PC-3 (cell line): ENCODE measurements at regions not wholly inside any gene's neighbourhood (a gene's known extent, or its start where the extent isn't known, plus 50 kb on each side); places are given as distances from the start of the nearest gene placed in this dataset.
"Not testable (repeated sequence)": the region's sequence is repeated elsewhere in the genome, so short reads cannot be mapped to it uniquely, and the experiment has no call there.

Experiments
- ATAC-seq: fragments of 200-7000 bp; cut with Tn5 transposase; 2 replicates; pipeline ENCODE4 v1.9.1; 2020; ENCODE audit warnings: mild to moderate bottlenecking, moderate library complexity
- BruUV-seq: library from RNA; stranded (reverse); fragments of 400-500 nt; replicated peaks from 2 replicates; lab custom pipeline; 2021; lab: Mats Ljungman, UMichigan
- CTCF ChIA-PET: fragments of 300-600 bp; sonication (Branson Sonifier 250); formaldehyde crosslinking; loops from one replicate; lab custom pipeline; 2022; ENCODE audit warnings: antibody characterized with exemption; lab: Charles Lee
- POLR2A ChIA-PET: fragments of 300-600 bp; sonication (Branson Sonifier 250); formaldehyde crosslinking; loops from one replicate; lab custom pipeline; 2022; ENCODE audit warnings: antibody characterized with exemption; ENCODE audit not compliant: unreplicated experiment; lab: Charles Lee
- DNase-seq: peaks from one replicate; pipeline ENCODE4 v3.0.0-alpha.2; 2015
- H2AFZ ChIP-seq: fragments of 300-600 bp; sonication (generic); 2 replicates; pipeline ENCODE4 v1.6.0; 2016; ENCODE audit warnings: antibody characterized with exemption, low read length
- H3F3A ChIP-seq: fragments of 300-600 bp; sonication (generic); one replicate; pipeline ENCODE4 v1.6.0; 2017; ENCODE audit warnings: antibody characterized with exemption, low read length, control low read depth, mild to moderate bottlenecking; ENCODE audit not compliant: unreplicated experiment
- H3K27ac ChIP-seq: fragments of 300-600 bp; sonication (generic); 2 replicates; pipeline ENCODE4 v1.5.1; 2016; ENCODE audit warnings: mild to moderate bottlenecking, low read length
- H3K27me3 ChIP-seq: fragments of 300-600 bp; sonication (generic); 2 replicates; pipeline ENCODE4 v1.6.1; 2016; ENCODE audit warnings: low read length, mixed read lengths
- H3K36me3 ChIP-seq: fragments of 300-600 bp; sonication (generic); 2 replicates; pipeline ENCODE4 v1.6.1; 2016; ENCODE audit warnings: low read depth, mixed run types, low read length, mixed read lengths
- H3K4me1 ChIP-seq: fragments of 300-600 bp; sonication (generic); 2 replicates; pipeline ENCODE4 v1.5.1; 2016; ENCODE audit warnings: low read length; ENCODE audit not compliant: insufficient read depth
- H3K4me2 ChIP-seq: fragments of 300-600 bp; sonication (generic); 2 replicates; pipeline ENCODE4 v1.6.0; 2016; ENCODE audit warnings: low read length
- H3K4me3 ChIP-seq: fragments of 300-600 bp; sonication (generic); 2 replicates; pipeline ENCODE4 v1.5.1; 2016; ENCODE audit warnings: mild to moderate bottlenecking, low read length, mixed read lengths
- H3K79me2 ChIP-seq: fragments of 300-600 bp; sonication (generic); 2 replicates; pipeline ENCODE4 v1.6.1; 2017; ENCODE audit warnings: low read length, mixed read lengths
- H3K9ac ChIP-seq: fragments of 300-600 bp; sonication (generic); 2 replicates; pipeline ENCODE4 v1.6.0; 2016; ENCODE audit warnings: mild to moderate bottlenecking, low read length
- H3K9me2 ChIP-seq: fragments of 300-600 bp; sonication (generic); replicated peaks from 2 replicates; pipeline ENCODE4 v1.6.1; 2016; ENCODE audit warnings: mixed run types, low read length, mixed read lengths
- H3K9me3 ChIP-seq: fragments of 300-600 bp; sonication (generic); 2 replicates; pipeline ENCODE4 v1.6.1; 2016; ENCODE audit warnings: low read length, mixed read lengths
- H4K20me1 ChIP-seq: fragments of 300-600 bp; sonication (generic); 2 replicates; pipeline ENCODE4 v1.6.1; 2016; ENCODE audit warnings: low read length, mixed read lengths
- CTCF ChIP-seq: fragments of 300-600 bp; sonication (generic); conservative IDR thresholded peaks from 2 replicates; pipeline ENCODE4 v1.5.1; 2017; ENCODE audit warnings: antibody characterized with exemption, low read depth, mild to moderate bottlenecking, low read length
- EZH2 ChIP-seq: fragments of 300-600 bp; sonication (generic); IDR thresholded peaks from one replicate; pipeline ENCODE4 v1.6.1; 2017; ENCODE audit warnings: antibody characterized with exemption, mild to moderate bottlenecking, low read length; ENCODE audit not compliant: unreplicated experiment
- EZH2phosphoT487 ChIP-seq: fragments of 300-600 bp; sonication (generic); IDR thresholded peaks from 2 replicates; pipeline ENCODE4 v1.6.1; 2018; ENCODE audit warnings: mild to moderate bottlenecking, antibody characterized with exemption, low read length, borderline replicate concordance
- intact Hi-C: fragments of 100-400 bp; cut with micrococcal nuclease; formaldehyde crosslinking; loops from 2 replicates; pipeline ENCODE4 v1.9.0; 2023

GRCh38 chr6:164962805-164963204, 346.6 kb downstream of the C6orf118 start:
- H3K36me3 ChIP-seq: no peaks in the 10 kb centered on the region
- H3K4me2 ChIP-seq: no peak overlapping the region
- intact Hi-C loops: no loop called here
- ChIA-PET POLR2A (no interaction called here), CTCF (no interaction called here)
- no peak for TF ChIP-seq CTCF
- no peak for TF ChIP-seq EZH2
- no peak for TF ChIP-seq EZH2phosphoT487
- ATAC-seq (no peak), DNase-seq (no peak)
- no peaks in the 10 kb centered on the region for H4K20me1 ChIP-seq
- no peaks in the 10 kb centered on the region for H3K27me3 ChIP-seq
- H3K4me3 ChIP-seq: no peak overlapping the region
- no peak overlapping the region for H2AFZ ChIP-seq
- H3K9me3 ChIP-seq: no peaks in the 10 kb centered on the region
- no peaks in the 10 kb centered on the region for H3K4me1 ChIP-seq
- H3K9ac ChIP-seq: no peak overlapping the region
- no peaks in the 10 kb centered on the region for H3K9me2 ChIP-seq
- H3K27ac ChIP-seq: no peak overlapping the region
- H3K79me2 ChIP-seq: no peaks in the 10 kb centered on the region
- no TSS peak for BruUV-seq
- no peaks in the 10 kb centered on the region for H3F3A ChIP-seq

GRCh38 chr6:164947164-164947563, 362.2 kb downstream of the C6orf118 start:
- BruUV-seq: no TSS peak
- Histone ChIP-seq H3F3A (no peaks in the 10 kb centered on the region), H3K27me3 (no peaks in the 10 kb centered on the region), H3K4me2 (no peak overlapping the region), H2AFZ (no peak overlapping the region), H3K36me3 (no peaks in the 10 kb centered on the region), H3K9me2 (no peaks in the 10 kb centered on the region), H3K4me1 (no peaks in the 10 kb centered on the region), H3K9ac (no peak overlapping the region), H3K9me3 (no peaks in the 10 kb centered on the region), H4K20me1 (no peaks in the 10 kb centered on the region), H3K79me2 (no peaks in the 10 kb centered on the region), H3K4me3 (no peak overlapping the region), H3K27ac (no peak overlapping the region)
- ChIA-PET POLR2A (no interaction called here), CTCF (no interaction called here)
- ATAC-seq: no peak
- intact Hi-C loops: no loop called here
- no peak for DNase-seq
- no peak for TF ChIP-seq EZH2
- no peak for TF ChIP-seq EZH2phosphoT487
- TF ChIP-seq CTCF: no peak

- intact Hi-C loops: no loop called here
- Histone ChIP-seq H3K79me2 (no peaks in the 10 kb centered on the region), H3K27ac (no peak overlapping the region), H3K4me1 (no peaks in the 10 kb centered on the region), H3K9me3 (no peaks in the 10 kb centered on the region), H3K36me3 (no peaks in the 10 kb centered on the region), H2AFZ (no peak overlapping the region), H3K9ac (no peak overlapping the region), H3K27me3 (no peaks in the 10 kb centered on the region), H3F3A (no peaks in the 10 kb centered on the region), H4K20me1 (no peaks in the 10 kb centered on the region), H3K4me3 (no peak overlapping the region), H3K9me2 (no peaks in the 10 kb centered on the region), H3K4me2 (no peak overlapping the region)
- DNase-seq: no peak
- ChIA-PET POLR2A (no interaction called here), CTCF (no interaction called here)
- no peak for ATAC-seq
- TF ChIP-seq EZH2phosphoT487 (no peak), CTCF (no peak), EZH2 (no peak)
- BruUV-seq: no TSS peak
These were observed 367.1 kb downstream of the C6orf118 start for GRCh38 chr6:164942271-164942670.

DNA sequence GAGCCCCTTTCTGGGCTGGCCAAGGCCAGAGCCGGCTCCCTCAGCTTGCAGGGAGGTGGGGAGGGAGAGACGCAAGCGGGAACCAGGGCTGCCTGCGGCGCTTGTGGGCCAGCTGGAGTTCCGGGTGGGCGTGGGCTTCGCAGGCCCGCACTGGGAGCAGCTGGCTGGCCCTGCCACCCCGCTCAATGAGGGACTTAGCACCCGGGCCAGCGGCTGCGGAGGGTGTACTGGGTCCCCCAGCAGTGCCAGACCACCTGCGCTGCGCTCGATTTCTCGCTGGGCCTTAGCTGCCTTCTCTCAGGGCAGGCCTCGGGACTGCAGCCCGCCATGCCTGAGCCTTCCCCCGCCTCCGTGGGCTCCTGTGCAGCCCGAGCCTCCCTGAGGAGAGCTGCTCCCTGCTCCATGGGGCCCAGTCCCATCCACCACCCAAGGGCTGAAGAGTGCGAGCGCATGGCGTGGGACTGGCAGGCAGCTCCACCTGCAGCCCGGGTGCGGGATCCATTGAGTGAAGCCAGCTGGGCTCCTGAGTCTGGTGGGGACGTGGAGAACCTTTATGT, 376.1 kb downstream of the C6orf118 start:
- H3K4me1 ChIP-seq, H3K9me3 ChIP-seq, H3K4me3 ChIP-seq, DNase-seq, H3K36me3 ChIP-seq, ATAC-seq, H3F3A ChIP-seq, H2AFZ ChIP-seq, BruUV-seq, H3K9me2 ChIP-seq, H4K20me1 ChIP-seq, intact Hi-C loops, POLR2A ChIA-PET, H3K9ac ChIP-seq, H3K27me3 ChIP-seq, CTCF ChIA-PET, H3K27ac ChIP-seq, H3K79me2 ChIP-seq, H3K4me2 ChIP-seq: not testable (repeated sequence)
